ENCODE measurements at regions not wholly inside any gene's neighbourhood (a gene's known extent, or its start where the extent isn't known, plus 50 kb on each side); places are given as distances from the start of the nearest gene placed in this dataset.

GRCh38 chr2:155111070-155111469 is 412.6 kb downstream of the KCNJ3 start (continued):
- TF ChIP-seq, protein P1, sequence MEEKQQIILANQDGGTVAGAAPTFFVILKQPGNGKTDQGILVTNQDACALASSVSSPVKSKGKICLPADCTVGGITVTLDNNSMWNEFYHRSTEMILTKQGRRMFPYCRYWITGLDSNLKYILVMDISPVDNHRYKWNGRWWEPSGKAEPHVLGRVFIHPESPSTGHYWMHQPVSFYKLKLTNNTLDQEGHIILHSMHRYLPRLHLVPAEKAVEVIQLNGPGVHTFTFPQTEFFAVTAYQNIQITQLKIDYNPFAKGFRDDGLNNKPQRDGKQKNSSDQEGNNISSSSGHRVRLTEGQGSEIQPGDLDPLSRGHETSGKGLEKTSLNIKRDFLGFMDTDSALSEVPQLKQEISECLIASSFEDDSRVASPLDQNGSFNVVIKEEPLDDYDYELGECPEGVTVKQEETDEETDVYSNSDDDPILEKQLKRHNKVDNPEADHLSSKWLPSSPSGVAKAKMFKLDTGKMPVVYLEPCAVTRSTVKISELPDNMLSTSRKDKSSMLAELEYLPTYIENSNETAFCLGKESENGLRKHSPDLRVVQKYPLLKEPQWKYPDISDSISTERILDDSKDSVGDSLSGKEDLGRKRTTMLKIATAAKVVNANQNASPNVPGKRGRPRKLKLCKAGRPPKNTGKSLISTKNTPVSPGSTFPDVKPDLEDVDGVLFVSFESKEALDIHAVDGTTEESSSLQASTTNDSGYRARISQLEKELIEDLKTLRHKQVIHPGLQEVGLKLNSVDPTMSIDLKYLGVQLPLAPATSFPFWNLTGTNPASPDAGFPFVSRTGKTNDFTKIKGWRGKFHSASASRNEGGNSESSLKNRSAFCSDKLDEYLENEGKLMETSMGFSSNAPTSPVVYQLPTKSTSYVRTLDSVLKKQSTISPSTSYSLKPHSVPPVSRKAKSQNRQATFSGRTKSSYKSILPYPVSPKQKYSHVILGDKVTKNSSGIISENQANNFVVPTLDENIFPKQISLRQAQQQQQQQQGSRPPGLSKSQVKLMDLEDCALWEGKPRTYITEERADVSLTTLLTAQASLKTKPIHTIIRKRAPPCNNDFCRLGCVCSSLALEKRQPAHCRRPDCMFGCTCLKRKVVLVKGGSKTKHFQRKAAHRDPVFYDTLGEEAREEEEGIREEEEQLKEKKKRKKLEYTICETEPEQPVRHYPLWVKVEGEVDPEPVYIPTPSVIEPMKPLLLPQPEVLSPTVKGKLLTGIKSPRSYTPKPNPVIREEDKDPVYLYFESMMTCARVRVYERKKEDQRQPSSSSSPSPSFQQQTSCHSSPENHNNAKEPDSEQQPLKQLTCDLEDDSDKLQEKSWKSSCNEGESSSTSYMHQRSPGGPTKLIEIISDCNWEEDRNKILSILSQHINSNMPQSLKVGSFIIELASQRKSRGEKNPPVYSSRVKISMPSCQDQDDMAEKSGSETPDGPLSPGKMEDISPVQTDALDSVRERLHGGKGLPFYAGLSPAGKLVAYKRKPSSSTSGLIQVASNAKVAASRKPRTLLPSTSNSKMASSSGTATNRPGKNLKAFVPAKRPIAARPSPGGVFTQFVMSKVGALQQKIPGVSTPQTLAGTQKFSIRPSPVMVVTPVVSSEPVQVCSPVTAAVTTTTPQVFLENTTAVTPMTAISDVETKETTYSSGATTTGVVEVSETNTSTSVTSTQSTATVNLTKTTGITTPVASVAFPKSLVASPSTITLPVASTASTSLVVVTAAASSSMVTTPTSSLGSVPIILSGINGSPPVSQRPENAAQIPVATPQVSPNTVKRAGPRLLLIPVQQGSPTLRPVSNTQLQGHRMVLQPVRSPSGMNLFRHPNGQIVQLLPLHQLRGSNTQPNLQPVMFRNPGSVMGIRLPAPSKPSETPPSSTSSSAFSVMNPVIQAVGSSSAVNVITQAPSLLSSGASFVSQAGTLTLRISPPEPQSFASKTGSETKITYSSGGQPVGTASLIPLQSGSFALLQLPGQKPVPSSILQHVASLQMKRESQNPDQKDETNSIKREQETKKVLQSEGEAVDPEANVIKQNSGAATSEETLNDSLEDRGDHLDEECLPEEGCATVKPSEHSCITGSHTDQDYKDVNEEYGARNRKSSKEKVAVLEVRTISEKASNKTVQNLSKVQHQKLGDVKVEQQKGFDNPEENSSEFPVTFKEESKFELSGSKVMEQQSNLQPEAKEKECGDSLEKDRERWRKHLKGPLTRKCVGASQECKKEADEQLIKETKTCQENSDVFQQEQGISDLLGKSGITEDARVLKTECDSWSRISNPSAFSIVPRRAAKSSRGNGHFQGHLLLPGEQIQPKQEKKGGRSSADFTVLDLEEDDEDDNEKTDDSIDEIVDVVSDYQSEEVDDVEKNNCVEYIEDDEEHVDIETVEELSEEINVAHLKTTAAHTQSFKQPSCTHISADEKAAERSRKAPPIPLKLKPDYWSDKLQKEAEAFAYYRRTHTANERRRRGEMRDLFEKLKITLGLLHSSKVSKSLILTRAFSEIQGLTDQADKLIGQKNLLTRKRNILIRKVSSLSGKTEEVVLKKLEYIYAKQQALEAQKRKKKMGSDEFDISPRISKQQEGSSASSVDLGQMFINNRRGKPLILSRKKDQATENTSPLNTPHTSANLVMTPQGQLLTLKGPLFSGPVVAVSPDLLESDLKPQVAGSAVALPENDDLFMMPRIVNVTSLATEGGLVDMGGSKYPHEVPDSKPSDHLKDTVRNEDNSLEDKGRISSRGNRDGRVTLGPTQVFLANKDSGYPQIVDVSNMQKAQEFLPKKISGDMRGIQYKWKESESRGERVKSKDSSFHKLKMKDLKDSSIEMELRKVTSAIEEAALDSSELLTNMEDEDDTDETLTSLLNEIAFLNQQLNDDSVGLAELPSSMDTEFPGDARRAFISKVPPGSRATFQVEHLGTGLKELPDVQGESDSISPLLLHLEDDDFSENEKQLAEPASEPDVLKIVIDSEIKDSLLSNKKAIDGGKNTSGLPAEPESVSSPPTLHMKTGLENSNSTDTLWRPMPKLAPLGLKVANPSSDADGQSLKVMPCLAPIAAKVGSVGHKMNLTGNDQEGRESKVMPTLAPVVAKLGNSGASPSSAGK (IDR thresholded peaks at IDR 0.05): no peak
- TF ChIP-seq TEAD4 (IDR thresholded peaks at IDR 0.05; ENCODE audit: low read length): no peak
- TF ChIP-seq TEAD4 (CRISPR knock-in tag; IDR thresholded peaks at IDR 0.05; ENCODE audit: borderline replicate concordance): no peak
- TF ChIP-seq GABPA (tag; conservative IDR thresholded peaks at IDR 0.05; ENCODE audit: low read depth): no peak
- TF ChIP-seq TCF7L2 (IDR thresholded peaks at IDR 0.05; ENCODE audit: low read depth, low read length): no peak
- TF ChIP-seq TFAP4 (CRISPR knock-in tag; IDR thresholded peaks at IDR 0.05; ENCODE audit: borderline replicate concordance): no peak

All from K562 (cell line).